Mucosa of rectum (tissue), 2 donors: ENCODE measurements at regions not wholly inside any gene's neighbourhood (a gene's known extent, or its start where the extent isn't known, plus 50 kb on each side); places are given as distances from the start of the nearest gene placed in this dataset.
A peak's percentile ranks its signal among the peaks of the same experiment; 100 is the strongest.

ENCODE experiments used
- H3K27ac ChIP-seq, 2 donors: one replicate each; pipeline ENCODE4 v1.7.0; 2013; ENCODE audit warnings: inconsistent platforms in 2 of 2, low read depth in 2 of 2, low read length in 2 of 2
- H3K27me3 ChIP-seq, 2 donors: one replicate each; pipeline ENCODE4 v1.7.0; 2013; ENCODE audit warnings: low read length in 2 of 2; ENCODE audit not compliant: control insufficient read depth in 2 of 2, insufficient read depth in 2 of 2
- H3K36me3 ChIP-seq, 2 donors: one replicate each; pipeline ENCODE4 v1.7.0; 2013; ENCODE audit warnings: low read length in 2 of 2; ENCODE audit not compliant: control insufficient read depth in 2 of 2, insufficient read depth in 2 of 2
- H3K4me1 ChIP-seq, 2 donors: one replicate each; pipeline ENCODE4 v1.7.0; 2013; ENCODE audit warnings: low read length in 2 of 2, mild to moderate bottlenecking in 1 of 2; ENCODE audit not compliant: control insufficient read depth in 2 of 2, insufficient read depth in 2 of 2
- H3K4me3 ChIP-seq, 2 donors: one replicate each; pipeline ENCODE4 v1.7.0; 2013; ENCODE audit warnings: low read length in 2 of 2
- H3K9ac ChIP-seq, 2 donors: one replicate each; pipeline ENCODE4 v1.7.0; 2013; ENCODE audit warnings: low read length in 2 of 2, low read depth in 1 of 2, mild to moderate bottlenecking in 1 of 2
- H3K9me3 ChIP-seq, 2 donors: one replicate each; pipeline ENCODE4 v1.7.0; 2013; ENCODE audit warnings: low read length in 2 of 2; ENCODE audit not compliant: control insufficient read depth in 2 of 2
- donor health status: healthy.
- donor health status: Normal muscosa, but diverticular disease.

DNA sequence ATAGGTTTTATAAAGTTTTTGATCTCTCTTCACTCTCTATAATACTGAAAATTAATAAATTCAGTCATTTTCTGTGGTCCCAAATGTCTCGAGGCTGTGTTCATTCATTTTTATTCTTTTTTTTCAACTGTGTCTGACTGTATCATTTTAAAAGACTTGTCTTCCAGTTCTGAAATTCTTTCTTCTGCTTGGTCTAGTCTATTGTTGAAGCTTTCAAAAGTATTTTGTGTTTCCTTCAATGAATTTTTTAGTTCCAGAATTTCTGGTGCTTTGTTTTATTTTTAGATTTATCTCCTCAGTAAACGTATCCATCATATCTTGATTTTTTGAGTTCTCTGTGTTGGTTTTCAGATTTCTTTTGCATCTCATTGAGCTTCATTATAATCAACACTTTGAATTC, 161.0 kb upstream of the CHRM3 start:
- Histone ChIP-seq H3K36me3 (no peaks in the 10 kb centered on the region), H3K27me3 (no peaks in the 10 kb centered on the region), H3K9ac (no peak overlapping the region), H3K9me3 (peaks cover 4 to 12% of the 10 kb centered on the region in 2 donors), H3K4me1 (no peaks in the 10 kb centered on the region), H3K27ac (no peak overlapping the region), H3K4me3 (no peak overlapping the region)

DNA sequence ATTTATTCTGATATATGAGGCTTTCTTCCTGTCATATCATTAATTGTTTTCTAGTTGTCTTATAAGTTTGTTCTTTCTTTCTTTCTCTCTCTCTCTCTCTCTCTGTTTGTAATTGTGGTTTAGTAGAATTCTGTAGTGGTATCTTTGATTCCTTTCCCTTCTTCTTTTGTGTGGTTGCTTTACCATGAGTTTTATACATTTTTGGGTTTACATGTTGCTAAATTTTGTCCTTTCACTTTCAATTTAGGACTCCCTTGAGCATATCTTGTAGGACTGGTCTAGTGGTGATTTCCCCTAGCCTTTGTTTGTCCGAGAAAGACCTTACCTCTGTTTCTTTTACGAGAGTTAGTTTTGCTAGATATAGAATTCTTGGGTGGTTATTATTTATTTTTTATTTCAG, 162.3 kb upstream of the CHRM3 start:
- H3K27me3 ChIP-seq, result no peaks in the 10 kb centered on the region
- H3K36me3 ChIP-seq, result no peaks in the 10 kb centered on the region
- H3K9me3 ChIP-seq, result peaks cover 4 to 12% of the 10 kb centered on the region in 2 donors

DNA sequence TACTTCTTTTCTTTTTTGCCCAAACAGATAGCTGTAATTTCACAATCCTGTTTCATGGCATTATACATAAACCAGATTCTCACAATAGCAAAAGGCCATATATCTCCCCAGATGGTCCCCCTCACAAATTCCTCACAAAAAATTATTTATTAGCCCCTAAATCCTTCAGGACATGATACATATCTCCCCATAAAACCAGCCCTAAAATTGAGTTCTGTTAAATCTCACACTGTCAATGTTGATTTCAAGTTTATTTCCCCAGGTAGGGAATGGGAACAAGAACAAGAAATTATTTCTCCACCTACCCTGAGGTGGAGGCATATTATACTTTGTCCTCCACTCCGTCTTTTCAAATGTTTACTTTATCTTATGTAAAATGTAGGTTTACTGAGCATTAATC, 163.4 kb upstream of the CHRM3 start:
- Histone ChIP-seq H3K27me3 (no peaks in the 10 kb centered on the region), H3K27ac (no peak overlapping the region), H3K9me3 (peaks cover 4 to 12% of the 10 kb centered on the region in 2 donors), H3K4me1 (no peaks in the 10 kb centered on the region), H3K9ac (no peak overlapping the region), H3K4me3 (no peak overlapping the region), H3K36me3 (no peaks in the 10 kb centered on the region)

More for the DNA sequence above, 162.3 kb upstream of the CHRM3 start:
- Histone ChIP-seq H3K27ac (no peak overlapping the region), H3K9ac (no peak overlapping the region), H3K4me3 (no peak overlapping the region), H3K4me1 (no peaks in the 10 kb centered on the region)

DNA sequence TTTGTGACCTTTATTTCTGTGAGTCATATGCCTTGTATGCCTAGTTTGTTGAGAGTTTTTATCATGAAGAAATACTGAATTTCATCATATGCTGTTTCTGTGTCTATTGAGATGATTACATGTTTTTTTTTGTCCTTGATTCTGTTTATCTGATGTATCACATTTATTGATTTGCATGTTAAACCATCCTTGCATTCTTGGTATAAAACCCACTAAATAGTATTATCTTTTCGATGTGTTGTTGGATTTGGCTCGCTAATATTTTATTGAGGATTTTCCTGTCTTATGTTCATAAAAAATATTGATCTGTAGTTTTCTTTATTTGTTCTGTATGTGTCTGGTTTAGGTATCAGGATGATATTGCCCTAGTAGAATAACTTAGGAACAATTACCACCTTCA, 164.7 kb upstream of the CHRM3 start:
- Histone ChIP-seq H3K27me3 (no peaks in the 10 kb centered on the region), H3K27ac (no peak overlapping the region), H3K9ac (no peak overlapping the region), H3K4me3 (no peak overlapping the region), H3K36me3 (no peaks in the 10 kb centered on the region), H3K4me1 (no peaks in the 10 kb centered on the region), H3K9me3 (peaks cover 4 to 9% of the 10 kb centered on the region in 2 donors)

DNA sequence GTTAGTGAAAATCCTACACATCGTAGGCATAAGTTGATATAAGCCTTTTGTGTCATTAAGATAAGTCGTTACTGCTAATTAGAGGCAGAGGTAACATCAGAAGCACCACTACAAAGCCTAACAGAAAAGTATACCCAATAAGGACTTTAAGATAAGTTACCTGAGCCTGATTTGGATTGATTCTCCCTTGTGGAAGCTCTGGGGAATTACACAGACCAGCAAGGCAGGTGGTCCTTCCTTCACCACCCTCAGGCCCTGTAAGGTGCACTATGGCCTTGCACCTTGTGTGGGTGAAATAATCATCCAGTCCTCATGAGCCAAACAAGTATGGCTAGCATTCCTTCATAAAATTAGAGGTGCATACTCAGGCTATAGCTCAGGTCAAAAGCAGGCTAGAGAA, 166.7 kb upstream of the CHRM3 start:
- Histone ChIP-seq H3K27me3 (no peaks in the 10 kb centered on the region), H3K4me3 (no peak overlapping the region), H3K9ac (no peak overlapping the region), H3K27ac (no peak overlapping the region), H3K36me3 (no peaks in the 10 kb centered on the region), H3K9me3 (peaks cover 0 to 2% of the 10 kb centered on the region in 2 donors), H3K4me1 (no peaks in the 10 kb centered on the region)

DNA sequence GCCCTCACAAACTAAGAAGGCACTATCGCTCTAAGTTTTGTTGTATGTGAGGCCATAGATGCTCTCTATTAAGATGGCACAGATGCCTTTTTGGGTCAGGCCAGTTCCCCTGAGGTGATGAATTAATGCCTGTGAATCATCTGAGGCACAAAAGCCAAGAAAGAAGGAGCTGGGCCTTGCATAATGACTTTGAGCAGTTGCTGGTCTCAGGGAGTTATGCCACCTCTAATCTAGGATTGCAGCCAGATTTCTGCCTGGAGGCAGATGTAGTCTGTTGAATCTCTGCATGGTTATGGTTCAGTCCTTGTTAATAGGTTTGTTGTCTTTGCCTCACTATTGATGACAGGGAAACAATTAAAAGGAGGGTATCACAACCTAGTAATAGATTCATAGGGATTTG, 168.1 kb upstream of the CHRM3 start:
- H3K4me3 ChIP-seq, result no peak overlapping the region
- H3K4me1 ChIP-seq, result no peaks in the 10 kb centered on the region
- no peaks in the 10 kb centered on the region for H3K36me3 ChIP-seq
- no peak overlapping the region for H3K9ac ChIP-seq
- H3K27me3 ChIP-seq, result no peaks in the 10 kb centered on the region
- H3K9me3 ChIP-seq, result peaks cover 0 to 2% of the 10 kb centered on the region in 2 donors
- no peak overlapping the region for H3K27ac ChIP-seq

DNA sequence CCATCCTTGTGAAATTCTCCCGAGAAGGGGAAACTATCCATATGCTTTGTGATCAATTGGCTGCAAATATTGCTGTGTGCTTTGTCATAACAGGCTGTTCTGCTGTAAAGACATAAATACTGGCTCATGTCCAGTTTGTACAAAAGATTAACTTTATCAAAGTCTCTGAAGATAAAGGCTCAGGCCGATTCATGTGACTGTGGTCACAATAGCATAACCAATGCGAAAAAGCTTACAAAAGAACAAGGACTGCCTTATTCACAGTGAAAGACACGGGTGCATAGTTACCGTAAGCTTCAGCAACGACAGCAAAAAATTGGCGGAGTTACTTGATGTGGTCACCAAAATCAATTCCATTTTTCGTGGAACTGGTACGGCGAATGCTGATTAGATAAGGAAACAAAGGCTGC, 173.6 kb upstream of the CHRM3 start:
- no peaks in the 10 kb centered on the region for H3K27me3 ChIP-seq
- no peak overlapping the region for H3K27ac ChIP-seq
- no peaks in the 10 kb centered on the region for H3K4me1 ChIP-seq
- peak overlapping the region in 1 of 2 donors; percentile 53 for H3K4me3 ChIP-seq
- no peak overlapping the region for H3K9ac ChIP-seq
- H3K9me3 ChIP-seq, result no peaks in the 10 kb centered on the region
- no peaks in the 10 kb centered on the region for H3K36me3 ChIP-seq

DNA sequence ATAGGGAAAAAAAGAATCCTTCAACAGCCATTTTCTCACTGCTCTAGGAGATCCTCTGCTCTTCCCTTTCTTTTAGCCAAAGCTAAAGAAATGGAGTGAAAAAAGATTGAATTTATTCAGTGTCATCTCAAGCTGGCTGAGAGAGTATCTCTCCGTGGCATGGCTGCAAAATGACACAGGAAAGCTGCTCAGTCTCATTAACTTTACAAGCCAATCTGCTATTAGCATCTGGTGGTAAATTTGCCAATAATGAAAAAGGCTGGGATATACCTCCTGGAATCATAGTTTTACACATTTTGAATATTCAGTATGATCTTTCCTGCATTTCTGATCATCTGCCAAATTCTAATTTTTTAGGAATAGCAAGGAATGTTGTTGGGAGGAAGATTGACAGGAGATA, 176.8 kb upstream of the CHRM3 start:
- H3K27ac ChIP-seq, result no peak overlapping the region
- no peaks in the 10 kb centered on the region for H3K27me3 ChIP-seq
- H3K4me1 ChIP-seq, result no peaks in the 10 kb centered on the region
- no peak overlapping the region for H3K9ac ChIP-seq
- no peak overlapping the region for H3K4me3 ChIP-seq
- H3K9me3 ChIP-seq, result no peaks in the 10 kb centered on the region
- H3K36me3 ChIP-seq, result no peaks in the 10 kb centered on the region

DNA sequence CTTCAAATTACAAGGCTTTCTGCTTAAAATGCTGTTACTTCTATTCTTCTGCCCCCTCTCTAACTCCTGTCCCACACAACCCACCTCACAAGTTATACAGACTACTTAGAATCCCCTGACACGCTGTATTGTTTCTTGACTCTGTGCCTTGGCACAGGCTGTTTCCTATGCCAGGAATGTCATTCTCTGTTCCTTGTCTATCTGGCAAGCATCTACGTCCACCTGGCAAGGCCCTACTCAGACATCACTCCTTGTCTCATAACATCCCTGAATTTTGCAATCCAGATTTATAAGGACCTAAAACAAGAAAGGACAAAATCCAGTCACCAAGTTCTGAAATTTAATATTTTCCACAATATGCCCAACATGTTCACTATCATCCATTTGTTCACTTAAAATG, 182.0 kb upstream of the CHRM3 start:
- Histone ChIP-seq H3K4me3 (no peak overlapping the region), H3K9ac (no peak overlapping the region), H3K9me3 (no peaks in the 10 kb centered on the region), H3K27me3 (no peaks in the 10 kb centered on the region), H3K4me1 (no peaks in the 10 kb centered on the region), H3K27ac (no peak overlapping the region), H3K36me3 (no peaks in the 10 kb centered on the region)

DNA sequence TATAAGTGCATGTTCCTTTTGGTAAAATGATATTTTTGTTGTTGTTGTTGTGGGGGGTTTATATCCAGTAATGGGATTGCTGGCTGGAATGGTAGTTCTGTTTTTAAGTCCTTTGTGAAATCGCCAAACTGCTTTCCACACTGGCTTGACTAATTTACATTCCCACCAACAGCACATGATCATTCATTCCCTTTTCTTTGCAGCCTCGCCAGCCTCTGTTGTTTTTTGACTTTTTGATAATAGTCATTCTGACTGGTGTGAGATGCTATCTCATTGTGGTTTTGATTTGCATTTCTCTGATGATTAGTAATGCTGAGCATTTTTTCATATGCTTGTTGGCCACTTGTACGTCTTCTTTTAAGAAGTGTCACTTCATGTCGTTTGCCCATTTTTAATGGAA, 188.5 kb upstream of the CHRM3 start:
- H3K4me3 ChIP-seq, result no peak overlapping the region
- H3K36me3 ChIP-seq, result no peaks in the 10 kb centered on the region
- no peak overlapping the region for H3K27ac ChIP-seq
- H3K27me3 ChIP-seq, result no peaks in the 10 kb centered on the region
- no peaks in the 10 kb centered on the region for H3K4me1 ChIP-seq
- H3K9ac ChIP-seq, result no peak overlapping the region
- H3K9me3 ChIP-seq, result no peaks in the 10 kb centered on the region

DNA sequence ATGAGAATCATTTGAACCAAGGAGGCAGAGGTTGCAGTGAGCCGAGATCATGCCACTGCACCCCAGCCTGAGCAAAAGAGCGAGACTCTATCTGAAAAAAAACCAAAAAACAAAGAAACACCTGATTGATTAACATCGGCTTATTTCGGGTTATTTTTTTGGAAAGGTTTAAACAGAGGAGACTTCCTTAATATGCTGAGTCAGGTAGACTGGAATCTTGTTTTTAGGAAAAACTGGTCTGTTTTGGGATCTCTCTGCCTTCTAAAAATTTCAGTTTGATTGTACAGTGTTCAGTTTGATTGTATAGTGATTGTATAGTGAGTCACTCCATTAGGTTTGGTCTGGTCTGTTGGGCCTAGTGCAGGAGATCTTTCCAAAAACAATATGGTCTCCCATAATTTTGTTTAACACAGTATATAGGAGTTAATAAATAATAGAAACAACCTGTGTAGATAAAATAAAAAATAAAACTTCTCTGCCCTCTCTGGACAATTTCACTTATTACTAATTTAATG, 196.3 kb upstream of the CHRM3 start:
- Histone ChIP-seq H3K36me3 (no peaks in the 10 kb centered on the region), H3K4me1 (no peaks in the 10 kb centered on the region), H3K27me3 (no peaks in the 10 kb centered on the region), H3K9me3 (no peaks in the 10 kb centered on the region), H3K4me3 (no peak overlapping the region), H3K9ac (no peak overlapping the region), H3K27ac (no peak overlapping the region)
